Neutrophil (primary cell): ENCODE measurements at regions not wholly inside any gene's neighbourhood (a gene's known extent, or its start where the extent isn't known, plus 50 kb on each side); places are given as distances from the start of the nearest gene placed in this dataset.

Source experiments
- H3K27ac ChIP-seq: fragments of 200-600 bp; sonication (generic); 2 replicates; pipeline ENCODE4 v1.5.1; 2016; ENCODE audit warnings: mild to moderate bottlenecking, moderate library complexity
- H3K27me3 ChIP-seq: fragments of 200-600 bp; sonication (generic); 2 replicates; pipeline ENCODE4 v1.6.0; 2016; ENCODE audit warnings: mild to moderate bottlenecking
- H3K36me3 ChIP-seq: fragments of 200-600 bp; sonication (generic); 2 replicates; pipeline ENCODE4 v1.5.1; 2017
- H3K4me1 ChIP-seq, 2 experiments: fragments of 200-600 bp in 1 of 2; sonication (generic) in 1 of 2; 1 replicate in 1 of 2; 2 replicates in 1 of 2; pipeline versions ENCODE4 v1.5.1 to v1.6.1; 2013 to 2016; ENCODE audit warnings: low read depth in 1 of 2, low read length in 1 of 2, mild to moderate bottlenecking in 1 of 2, moderate library complexity in 1 of 2; ENCODE audit not compliant: control insufficient read depth in 1 of 2, insufficient read depth in 1 of 2
- H3K4me3 ChIP-seq, 2 experiments: fragments of 200-600 bp in 1 of 2; sonication (generic) in 1 of 2; 1 replicate in 1 of 2; 2 replicates in 1 of 2; pipeline ENCODE4 v1.5.1; 2013 to 2016; ENCODE audit warnings: low read depth in 1 of 2, low read length in 1 of 2, mild to moderate bottlenecking in 1 of 2, moderate library complexity in 1 of 2
- H3K9me3 ChIP-seq: fragments of 200-600 bp; sonication (generic); 2 replicates; pipeline ENCODE4 v1.5.1; 2016
- CTCF ChIP-seq: fragments of 200-600 bp; sonication (generic); IDR thresholded peaks from 2 replicates; pipeline ENCODE4 v1.5.1; 2016; ENCODE audit warnings: antibody characterized with exemption

DNA sequence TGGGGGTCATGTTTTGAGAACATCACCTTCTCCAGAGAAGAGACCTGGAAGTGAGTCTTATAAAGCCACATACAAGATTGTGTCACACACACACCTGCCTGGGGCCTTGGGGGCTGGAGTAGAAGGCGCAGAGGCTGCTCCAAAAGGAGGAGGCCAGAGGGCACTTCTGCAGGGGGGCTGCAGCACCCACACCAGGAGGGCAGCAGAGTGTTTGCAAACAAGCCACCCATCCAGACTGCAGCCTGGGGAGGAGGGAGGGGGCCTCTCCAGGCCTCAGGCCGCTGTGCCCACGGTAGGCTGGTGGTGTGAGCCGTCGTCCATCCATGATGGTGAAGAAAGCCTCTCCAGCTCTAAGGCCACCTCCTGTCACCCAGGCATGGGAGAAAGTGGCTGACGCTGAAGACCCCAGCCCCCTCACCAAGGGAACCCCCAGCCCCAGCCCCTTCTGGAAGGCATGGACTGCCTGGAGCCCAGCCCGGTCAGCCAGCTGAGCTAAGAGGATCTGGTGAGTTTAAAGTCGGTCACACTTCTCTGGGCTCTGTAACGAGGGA is 77.5 kb downstream of the FOXL3 start:
- TF ChIP-seq CTCF = no peak
- no peak overlapping the region for H3K4me3 ChIP-seq
- peaks cover 6 to 9% of the 10 kb centered on the region in 2 experiments for H3K4me1 ChIP-seq
- H3K27me3 ChIP-seq = peaks cover 42% of the 10 kb centered on the region
- no peak overlapping the region for H3K27ac ChIP-seq
- H3K9me3 ChIP-seq = no peaks in the 10 kb centered on the region
- H3K36me3 ChIP-seq = no peaks in the 10 kb centered on the region

- H3K27ac ChIP-seq = no peak overlapping the region
- no peaks in the 10 kb centered on the region for H3K36me3 ChIP-seq
- no peak overlapping the region for H3K4me3 ChIP-seq
- H3K27me3 ChIP-seq = peaks cover 41% of the 10 kb centered on the region
- no peaks in the 10 kb centered on the region for H3K9me3 ChIP-seq
- H3K4me1 ChIP-seq = peaks cover 0 to 5% of the 10 kb centered on the region in 2 experiments
- no peak for TF ChIP-seq CTCF
Observed at GRCh38 chr7:368651-369475, 78.9 kb downstream of the FOXL3 start.

DNA sequence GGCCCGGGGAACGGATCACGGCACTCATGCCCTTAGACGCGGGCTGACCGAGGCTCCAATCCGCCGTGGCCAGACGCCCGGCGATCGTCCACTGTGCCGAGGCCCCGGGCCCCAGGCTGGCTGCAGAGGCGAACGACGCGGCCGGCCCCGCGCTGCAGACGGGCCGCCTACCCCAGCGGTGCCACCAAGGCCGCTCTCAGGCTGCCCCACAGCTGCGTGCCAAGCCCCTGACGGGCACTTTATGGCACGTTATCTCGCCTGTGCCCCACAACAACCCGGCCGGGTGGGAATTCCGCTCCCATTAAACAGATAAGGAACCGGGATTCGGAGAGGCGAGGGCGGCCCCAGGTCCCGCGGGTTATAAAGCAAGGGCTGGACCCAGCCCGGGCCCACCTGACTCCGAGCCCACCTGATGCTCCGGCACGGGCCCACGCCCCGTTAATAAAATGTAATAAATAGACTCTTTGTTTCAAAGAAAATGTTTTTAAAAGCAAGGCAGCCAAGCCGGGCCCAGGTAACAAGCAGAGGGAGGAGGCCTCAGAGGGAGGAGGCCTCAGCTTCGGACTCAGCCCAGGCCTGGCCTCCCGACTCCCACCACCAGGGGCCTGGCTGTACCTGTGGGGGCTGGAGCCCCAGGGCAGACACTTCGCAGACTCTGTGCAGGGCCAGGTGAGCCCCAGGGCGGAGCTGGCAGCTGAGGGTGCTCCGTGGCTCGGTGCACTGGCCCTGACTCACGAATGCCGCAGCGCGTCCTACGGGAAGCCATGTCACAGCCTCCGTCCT is 79.7 kb downstream of the FOXL3 start:
- Histone ChIP-seq H3K9me3 (no peaks in the 10 kb centered on the region), H3K27ac (no peak overlapping the region), H3K27me3 (peaks cover 44% of the 10 kb centered on the region), H3K4me3 (no peak overlapping the region), H3K4me1 (peaks cover 0 to 5% of the 10 kb centered on the region in 2 experiments), H3K36me3 (no peaks in the 10 kb centered on the region)
- TF ChIP-seq CTCF = no peak

DNA sequence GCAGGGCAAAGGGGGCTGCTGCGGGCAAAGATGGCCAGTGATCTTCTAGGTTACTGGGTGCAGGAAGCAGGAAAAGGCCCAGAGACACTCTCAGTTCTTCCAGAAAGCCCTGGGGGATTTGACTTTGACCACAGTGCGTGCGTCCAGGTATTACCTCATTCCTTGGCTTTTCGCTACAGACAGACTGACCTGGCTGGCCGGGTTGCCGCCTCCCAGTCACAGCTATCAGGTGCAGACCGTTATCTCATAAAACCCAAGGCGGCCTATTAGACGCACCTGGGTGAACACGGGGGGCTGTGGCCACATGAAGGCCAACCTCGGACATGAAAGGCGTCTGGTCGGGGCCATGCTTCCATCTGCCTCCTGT is 80.3 kb downstream of the FOXL3 start:
- Histone ChIP-seq H3K36me3 (no peaks in the 10 kb centered on the region), H3K4me1 (peaks cover 0 to 5% of the 10 kb centered on the region in 2 experiments), H3K9me3 (no peaks in the 10 kb centered on the region), H3K27ac (no peak overlapping the region), H3K27me3 (peaks cover 45% of the 10 kb centered on the region), H3K4me3 (no peak overlapping the region)
- no peak for TF ChIP-seq CTCF

DNA sequence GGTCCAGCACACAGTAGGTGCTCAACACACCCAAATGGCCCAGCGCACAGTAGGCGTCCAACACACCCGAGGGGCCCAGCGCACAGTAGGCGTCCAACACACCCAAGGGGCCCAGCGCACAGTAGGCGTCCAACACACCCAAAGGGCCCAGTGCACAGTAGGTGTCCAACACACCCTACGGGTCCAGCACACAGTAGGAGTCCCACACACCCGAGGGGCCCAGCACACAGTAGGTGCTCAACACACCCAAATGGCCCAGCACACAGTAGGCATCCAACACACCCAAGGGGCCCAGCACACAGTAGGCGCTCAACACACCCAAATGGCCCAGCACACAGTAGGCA is 80.8 kb downstream of the FOXL3 start:
- peaks cover 45% of the 10 kb centered on the region for H3K27me3 ChIP-seq
- no peak overlapping the region for H3K4me3 ChIP-seq
- TF ChIP-seq CTCF = no peak
- no peak overlapping the region for H3K27ac ChIP-seq
- H3K4me1 ChIP-seq = peaks cover 0 to 5% of the 10 kb centered on the region in 2 experiments
- no peaks in the 10 kb centered on the region for H3K9me3 ChIP-seq
- H3K36me3 ChIP-seq = no peaks in the 10 kb centered on the region
